ENCODE measurements at regions not wholly inside any gene's neighbourhood (a gene's known extent, or its start where the extent isn't known, plus 50 kb on each side); places are given as distances from the start of the nearest gene placed in this dataset.

- no peaks in the 10 kb centered on the region for H3K27me3 ChIP-seq (ENCODE audit: insufficient read depth in 3 of 3, low read length in 2 of 3)
- no peak for TF ChIP-seq CTCF (IDR thresholded peaks at IDR 0.05)
- WGBS, 3 donors = 85 to 88% (median 86%) methylated on average over 4 of the region's 4 CpGs
Observed at GRCh38 chr1:14189381-14189780, 409.1 kb upstream of the KAZN start.

GRCh38 chr1:14190508-14190907, 408.0 kb upstream of the KAZN start:
- intact Hi-C loops (cut with DNase I) = no loop called here
- Histone ChIP-seq H3K27me3 (ENCODE audit: insufficient read depth in 3 of 3, low read length in 2 of 3) (no peaks in the 10 kb centered on the region), H3K4me1 (no peaks in the 10 kb centered on the region), H3K9me3 (no peaks in the 10 kb centered on the region), H3K36me3 (ENCODE audit: insufficient read depth in 1 of 2, low read depth in 1 of 2) (no peaks in the 10 kb centered on the region), H3K27ac (no peak overlapping the region), H3K4me3 (no peak overlapping the region)
- WGBS, 3 donors = 81 to 87% (median 86%) methylated on average over 3 of the region's 3 CpGs
- TF ChIP-seq CTCF (IDR thresholded peaks at IDR 0.05) = no peak
- ATAC-seq (no peak), DNase-seq (no peak)

More at GRCh38 chr1:14189381-14189780, 409.1 kb upstream of the KAZN start:
- H3K4me1 ChIP-seq = no peaks in the 10 kb centered on the region
- no peak overlapping the region for H3K27ac ChIP-seq
- intact Hi-C loops (cut with DNase I) = no loop called here
- no peak for DNase-seq
- ATAC-seq = no peak
- no peaks in the 10 kb centered on the region for H3K36me3 ChIP-seq (ENCODE audit: insufficient read depth in 1 of 2, low read depth in 1 of 2)
- H3K9me3 ChIP-seq = no peaks in the 10 kb centered on the region
- H3K4me3 ChIP-seq = no peak overlapping the region

GRCh38 chr1:14194511-14194910, 404.0 kb upstream of the KAZN start:
- H3K36me3 ChIP-seq (ENCODE audit: insufficient read depth in 1 of 2, low read depth in 1 of 2) = no peaks in the 10 kb centered on the region
- TF ChIP-seq CTCF (IDR thresholded peaks at IDR 0.05) = no peak
- no peak overlapping the region for H3K27ac ChIP-seq
- DNase-seq = no peak
- no peak for ATAC-seq
- WGBS, 3 donors = 48 to 66% (median 61%) methylated on average over 3 of the region's 3 CpGs
- H3K27me3 ChIP-seq (ENCODE audit: insufficient read depth in 3 of 3, low read length in 2 of 3) = no peaks in the 10 kb centered on the region
- no peak overlapping the region for H3K4me3 ChIP-seq
- intact Hi-C loops (cut with DNase I) = no loop called here
- H3K9me3 ChIP-seq = no peaks in the 10 kb centered on the region
- H3K4me1 ChIP-seq = no peaks in the 10 kb centered on the region

- intact Hi-C loops (cut with DNase I) = no loop called here
- 85 to 97% (median 96%) methylated on average over 1 of the region's 1 CpG for WGBS, 3 donors
Observed at GRCh38 chr1:14205066-14205465, 393.4 kb upstream of the KAZN start.

More at GRCh38 chr1:14205066-14205465, 393.4 kb upstream of the KAZN start:
- no peaks in the 10 kb centered on the region for H3K27me3 ChIP-seq (ENCODE audit: insufficient read depth in 3 of 3, low read length in 2 of 3)
- ATAC-seq (no peak), DNase-seq (no peak)
- H3K27ac ChIP-seq = no peak overlapping the region
- H3K36me3 ChIP-seq (ENCODE audit: insufficient read depth in 1 of 2, low read depth in 1 of 2) = no peaks in the 10 kb centered on the region
- H3K4me3 ChIP-seq = no peak overlapping the region
- no peaks in the 10 kb centered on the region for H3K9me3 ChIP-seq
- no peaks in the 10 kb centered on the region for H3K4me1 ChIP-seq
- no peak for TF ChIP-seq CTCF (IDR thresholded peaks at IDR 0.05)

Data from psoas muscle (tissue), 7 donors.